ENCODE measurements at regions not wholly inside any gene's neighbourhood (a gene's known extent, or its start where the extent isn't known, plus 50 kb on each side); places are given as distances from the start of the nearest gene placed in this dataset.

- H3K4me3 ChIP-seq (ENCODE audit: low read depth, low read length): no peak overlapping the region
- in situ Hi-C loops (cut with HindIII; ENCODE audit: low sequenced_read_pairs): no loop called here
- TF ChIP-seq, protein P1, sequence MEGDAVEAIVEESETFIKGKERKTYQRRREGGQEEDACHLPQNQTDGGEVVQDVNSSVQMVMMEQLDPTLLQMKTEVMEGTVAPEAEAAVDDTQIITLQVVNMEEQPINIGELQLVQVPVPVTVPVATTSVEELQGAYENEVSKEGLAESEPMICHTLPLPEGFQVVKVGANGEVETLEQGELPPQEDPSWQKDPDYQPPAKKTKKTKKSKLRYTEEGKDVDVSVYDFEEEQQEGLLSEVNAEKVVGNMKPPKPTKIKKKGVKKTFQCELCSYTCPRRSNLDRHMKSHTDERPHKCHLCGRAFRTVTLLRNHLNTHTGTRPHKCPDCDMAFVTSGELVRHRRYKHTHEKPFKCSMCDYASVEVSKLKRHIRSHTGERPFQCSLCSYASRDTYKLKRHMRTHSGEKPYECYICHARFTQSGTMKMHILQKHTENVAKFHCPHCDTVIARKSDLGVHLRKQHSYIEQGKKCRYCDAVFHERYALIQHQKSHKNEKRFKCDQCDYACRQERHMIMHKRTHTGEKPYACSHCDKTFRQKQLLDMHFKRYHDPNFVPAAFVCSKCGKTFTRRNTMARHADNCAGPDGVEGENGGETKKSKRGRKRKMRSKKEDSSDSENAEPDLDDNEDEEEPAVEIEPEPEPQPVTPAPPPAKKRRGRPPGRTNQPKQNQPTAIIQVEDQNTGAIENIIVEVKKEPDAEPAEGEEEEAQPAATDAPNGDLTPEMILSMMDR (IDR thresholded peaks at IDR 0.05; ENCODE audit: low read depth, low read length, missing control alignments): no peak
- DNase-seq (ENCODE audit: low read depth): no peak
These were observed 77.1 kb downstream of the SOD2 start for GRCh38 chr6:159615918-159616317.

- in situ Hi-C loops (cut with HindIII; ENCODE audit: low sequenced_read_pairs): no loop called here
- TF ChIP-seq, protein P1 (IDR thresholded peaks at IDR 0.05; ENCODE audit: low read depth, low read length, missing control alignments): no peak
- no peak for DNase-seq (ENCODE audit: low read depth)
These were observed 82.2 kb downstream of the SOD2 start for GRCh38 chr6:159610881-159611280.

GRCh38 chr6:159609652-159610178 lies 83.3 kb downstream of the SOD2 start:
- in situ Hi-C loops (cut with HindIII; ENCODE audit: low sequenced_read_pairs): no loop called here

More at GRCh38 chr6:159610881-159611280, 82.2 kb downstream of the SOD2 start:
- H3K4me3 ChIP-seq (ENCODE audit: low read depth, low read length): no peak overlapping the region

GRCh38 chr6:159608961-159609651 lies 83.9 kb downstream of the SOD2 start:
- peak; percentile 9 for DNase-seq (ENCODE audit: low read depth)
- in situ Hi-C loops (cut with HindIII; ENCODE audit: low sequenced_read_pairs): no loop called here
- TF ChIP-seq, protein P1 (IDR thresholded peaks at IDR 0.05; ENCODE audit: low read depth, low read length, missing control alignments): peak; percentile 69
- H3K4me3 ChIP-seq (ENCODE audit: low read depth, low read length): no peak overlapping the region

More at GRCh38 chr6:159609652-159610178, 83.3 kb downstream of the SOD2 start:
- TF ChIP-seq, protein P1 (IDR thresholded peaks at IDR 0.05; ENCODE audit: low read depth, low read length, missing control alignments): no peak
- H3K4me3 ChIP-seq (ENCODE audit: low read depth, low read length): no peak overlapping the region
- DNase-seq (ENCODE audit: low read depth): no peak

DNA sequence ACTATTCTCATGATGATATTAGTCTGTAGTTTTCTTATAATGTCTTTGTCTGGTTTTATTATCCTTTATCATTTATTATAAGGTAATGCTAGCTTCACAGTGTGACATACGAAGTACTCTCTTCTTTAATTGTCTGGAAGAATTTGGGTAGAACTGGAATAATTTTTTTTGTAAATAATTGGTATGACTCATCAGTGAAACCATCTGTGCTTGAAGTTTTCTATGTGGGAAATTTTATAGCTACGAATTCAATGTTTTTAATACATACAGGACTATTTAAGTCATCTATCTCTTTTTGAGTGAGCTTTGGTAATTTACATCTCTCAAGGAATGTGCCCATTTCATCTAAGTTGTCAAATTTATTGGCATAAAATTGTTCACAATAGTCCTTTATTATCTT lies 86.3 kb downstream of the SOD2 start:
- in situ Hi-C loops (cut with HindIII; ENCODE audit: low sequenced_read_pairs): no loop called here
- no peak for DNase-seq (ENCODE audit: low read depth)
- H3K4me3 ChIP-seq (ENCODE audit: low read depth, low read length): no peak overlapping the region
- TF ChIP-seq, protein P1 (IDR thresholded peaks at IDR 0.05; ENCODE audit: low read depth, low read length, missing control alignments): no peak

- in situ Hi-C loops (cut with HindIII; ENCODE audit: low sequenced_read_pairs): no loop called here
- DNase-seq (ENCODE audit: low read depth): no peak
- TF ChIP-seq, protein P1 (IDR thresholded peaks at IDR 0.05; ENCODE audit: low read depth, low read length, missing control alignments): no peak
- no peak overlapping the region for H3K4me3 ChIP-seq (ENCODE audit: low read depth, low read length)
These were observed 88.5 kb downstream of the SOD2 start for GRCh38 chr6:159604443-159604956.

All from astrocyte of the cerebellum (primary cell).